AG09319 (cell line): ENCODE measurements at regions not wholly inside any gene's neighbourhood (a gene's known extent, or its start where the extent isn't known, plus 50 kb on each side); places are given as distances from the start of the nearest gene placed in this dataset.

Experiments used
- DNase-seq: peaks from one replicate; pipeline ENCODE4 v3.0.0-alpha.2; 2010; ENCODE audit warnings: low read depth; ENCODE audit errors: extremely low read depth
- TF ChIP-seq, protein P1 (sequence below): IDR thresholded peaks from 2 replicates; pipeline ENCODE4 v1.5.1; 2011; ENCODE audit warnings: low read depth, mild to moderate bottlenecking, inconsistent platforms, low read length, moderate library complexity

DNA sequence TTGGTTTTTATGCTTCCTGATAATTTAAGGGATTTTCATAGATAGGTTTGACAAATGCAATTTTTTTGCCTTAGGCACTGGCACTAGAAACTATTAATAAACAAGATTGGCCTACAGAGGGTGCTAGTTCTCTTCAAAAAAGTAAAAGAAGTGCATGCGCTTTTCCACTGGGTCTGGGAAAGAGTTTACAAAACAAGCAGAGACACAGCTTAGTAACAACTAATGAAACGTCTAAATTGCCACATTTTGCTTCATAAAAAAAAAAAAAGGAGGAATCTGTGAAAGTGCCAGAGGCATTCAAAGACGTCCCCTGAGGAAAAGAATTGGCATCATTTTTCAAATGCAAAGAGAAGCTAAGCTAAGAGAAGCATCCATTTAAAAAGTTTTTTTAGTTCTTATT lies 58.3 kb upstream of the EEA1 start:
- TF ChIP-seq, protein P1, sequence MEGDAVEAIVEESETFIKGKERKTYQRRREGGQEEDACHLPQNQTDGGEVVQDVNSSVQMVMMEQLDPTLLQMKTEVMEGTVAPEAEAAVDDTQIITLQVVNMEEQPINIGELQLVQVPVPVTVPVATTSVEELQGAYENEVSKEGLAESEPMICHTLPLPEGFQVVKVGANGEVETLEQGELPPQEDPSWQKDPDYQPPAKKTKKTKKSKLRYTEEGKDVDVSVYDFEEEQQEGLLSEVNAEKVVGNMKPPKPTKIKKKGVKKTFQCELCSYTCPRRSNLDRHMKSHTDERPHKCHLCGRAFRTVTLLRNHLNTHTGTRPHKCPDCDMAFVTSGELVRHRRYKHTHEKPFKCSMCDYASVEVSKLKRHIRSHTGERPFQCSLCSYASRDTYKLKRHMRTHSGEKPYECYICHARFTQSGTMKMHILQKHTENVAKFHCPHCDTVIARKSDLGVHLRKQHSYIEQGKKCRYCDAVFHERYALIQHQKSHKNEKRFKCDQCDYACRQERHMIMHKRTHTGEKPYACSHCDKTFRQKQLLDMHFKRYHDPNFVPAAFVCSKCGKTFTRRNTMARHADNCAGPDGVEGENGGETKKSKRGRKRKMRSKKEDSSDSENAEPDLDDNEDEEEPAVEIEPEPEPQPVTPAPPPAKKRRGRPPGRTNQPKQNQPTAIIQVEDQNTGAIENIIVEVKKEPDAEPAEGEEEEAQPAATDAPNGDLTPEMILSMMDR = peak; percentile 48
- peak; percentile 65 for DNase-seq

GRCh38 chr12:92987846-92988621 lies 58.9 kb upstream of the EEA1 start:
- TF ChIP-seq, protein P1 = no peak
- no peak for DNase-seq

DNA sequence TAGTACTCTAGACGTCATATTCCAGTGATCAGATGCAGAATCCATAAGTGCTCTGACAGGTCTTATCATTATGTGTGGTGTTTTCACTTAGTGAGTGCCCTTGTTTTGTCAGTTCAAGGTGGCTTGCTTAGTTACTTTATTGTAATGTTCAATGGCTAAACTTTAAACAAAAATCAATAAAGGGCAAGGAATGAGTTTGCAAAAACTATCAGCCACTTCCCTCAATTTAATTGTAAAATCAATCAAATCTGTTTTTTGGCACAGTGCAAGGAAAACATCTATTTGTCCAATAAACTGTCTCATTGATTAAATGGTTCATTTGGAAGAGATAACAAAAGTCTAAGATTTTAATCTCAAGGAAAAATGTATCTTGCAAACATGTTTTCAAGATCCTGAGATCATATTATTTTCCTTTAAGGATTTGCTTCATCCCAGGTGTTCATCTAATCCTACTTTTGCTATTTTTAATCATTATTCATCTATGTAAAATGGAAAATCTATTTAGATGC lies 59.6 kb upstream of the EEA1 start:
- TF ChIP-seq, protein P1 = no peak
- no peak for DNase-seq

GRCh38 chr12:92989715-92990484 lies 60.8 kb upstream of the EEA1 start:
- DNase-seq = no peak
- TF ChIP-seq, protein P1 = no peak

- TF ChIP-seq, protein P1 = no peak
- DNase-seq = no peak
These were observed 62.0 kb upstream of the EEA1 start for GRCh38 chr12:92991134-92991533.

DNA sequence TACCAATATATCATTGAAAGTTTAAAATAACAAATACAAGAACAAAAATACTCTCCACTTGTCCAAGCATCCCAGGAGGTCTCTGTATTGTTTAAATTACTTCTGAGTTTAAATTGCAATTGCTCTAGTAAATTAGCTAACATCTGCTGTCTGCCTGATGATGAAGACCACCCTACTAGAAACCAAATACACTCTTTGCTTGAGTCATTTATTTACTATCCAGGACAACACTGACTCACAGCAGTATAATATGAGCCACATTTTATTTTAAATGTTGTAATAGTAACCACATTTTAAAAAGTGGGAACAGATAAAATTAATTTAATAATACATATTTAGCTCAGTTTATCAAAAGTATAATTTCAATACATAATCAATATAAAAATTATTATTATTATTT lies 62.9 kb upstream of the EEA1 start:
- no peak for DNase-seq
- TF ChIP-seq, protein P1 = no peak

GRCh38 chr12:92993259-92993658 lies 64.2 kb upstream of the EEA1 start:
- no peak for DNase-seq

More at GRCh38 chr12:92993259-92993658, 64.2 kb upstream of the EEA1 start:
- TF ChIP-seq, protein P1 = no peak
